Activated naive CD4-positive, alpha-beta T cell treated with anti-CD3 and anti-CD28 coated beads, Interleukin-2, amount 50 U/mL, for 24 hours (primary cell): ENCODE measurements at regions not wholly inside any gene's neighbourhood (a gene's known extent, or its start where the extent isn't known, plus 50 kb on each side); places are given as distances from the start of the nearest gene placed in this dataset.

Experiments
- H3K27ac Mint-ChIP-seq: one replicate; pipeline ENCODE4 v1.8.0; 2021; ENCODE audit warnings: mild to moderate bottlenecking, mixed read lengths
- H3K27me3 Mint-ChIP-seq: one replicate; pipeline ENCODE4 v1.8.0; 2021; ENCODE audit warnings: mixed read lengths
- H3K36me3 Mint-ChIP-seq: one replicate; pipeline ENCODE4 v1.8.0; 2021; ENCODE audit warnings: mixed read lengths
- H3K4me1 Mint-ChIP-seq: one replicate; pipeline ENCODE4 v1.8.0; 2021; ENCODE audit warnings: mixed read lengths
- H3K4me3 Mint-ChIP-seq: one replicate; pipeline ENCODE4 v1.8.0; 2021; ENCODE audit warnings: mild to moderate bottlenecking, mixed read lengths
- H3K9me3 Mint-ChIP-seq: one replicate; pipeline ENCODE4 v1.8.0; 2021; ENCODE audit warnings: mixed read lengths

GRCh38 chr2:156837635-156838370 lies 401.6 kb downstream of the GPD2 start:
- Mint-ChIP-seq H3K36me3 (no peaks in the 10 kb centered on the region), H3K27me3 (peaks cover 8% of the 10 kb centered on the region), H3K4me1 (no peaks in the 10 kb centered on the region), H3K27ac (no peak overlapping the region), H3K4me3 (no peak overlapping the region), H3K9me3 (peaks cover 6% of the 10 kb centered on the region)

GRCh38 chr2:156841321-156841720 lies 405.1 kb downstream of the GPD2 start:
- Mint-ChIP-seq H3K9me3 (peaks cover 6% of the 10 kb centered on the region), H3K27ac (no peak overlapping the region), H3K27me3 (peaks cover 8% of the 10 kb centered on the region), H3K36me3 (no peaks in the 10 kb centered on the region), H3K4me1 (no peaks in the 10 kb centered on the region), H3K4me3 (no peak overlapping the region)

DNA sequence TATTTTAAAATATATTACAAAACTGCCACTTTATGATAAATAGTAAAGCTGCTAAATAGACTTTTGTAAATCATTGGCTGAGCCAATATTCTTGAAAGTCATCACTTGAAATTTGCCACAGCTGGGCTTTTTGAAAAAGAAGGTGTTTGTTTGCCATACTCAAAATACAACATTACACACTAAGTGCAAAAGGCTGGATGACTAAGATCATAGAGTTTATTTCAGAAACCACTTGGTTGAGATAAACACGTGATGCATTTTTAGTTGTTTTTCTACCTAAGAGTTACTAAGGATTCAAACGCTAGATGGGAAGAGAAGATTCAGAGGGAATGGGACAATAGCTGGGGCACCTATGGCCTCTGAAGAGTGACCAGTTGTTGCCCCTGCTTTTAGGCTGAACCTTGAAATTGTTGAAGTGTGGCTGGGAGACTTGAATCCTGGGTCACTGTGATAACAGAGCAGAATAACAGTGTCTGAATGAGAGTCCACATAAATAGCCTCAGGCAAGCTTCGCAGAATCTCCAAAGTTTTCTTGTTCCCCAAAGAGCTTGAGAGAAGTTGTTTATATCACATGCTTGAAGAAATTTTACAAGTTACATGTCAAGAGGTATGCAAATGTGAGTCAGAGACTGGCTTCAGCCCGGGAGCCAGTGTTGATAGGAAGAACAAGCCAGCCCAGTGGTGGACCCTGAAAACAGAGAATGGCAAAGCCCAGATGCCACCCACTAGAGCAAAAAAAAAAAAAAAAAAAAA lies 409.8 kb downstream of the GPD2 start:
- Mint-ChIP-seq H3K9me3 (no peaks in the 10 kb centered on the region), H3K27me3 (peaks cover 2% of the 10 kb centered on the region), H3K27ac (no peak overlapping the region), H3K4me3 (no peak overlapping the region), H3K36me3 (no peaks in the 10 kb centered on the region), H3K4me1 (no peaks in the 10 kb centered on the region)

DNA sequence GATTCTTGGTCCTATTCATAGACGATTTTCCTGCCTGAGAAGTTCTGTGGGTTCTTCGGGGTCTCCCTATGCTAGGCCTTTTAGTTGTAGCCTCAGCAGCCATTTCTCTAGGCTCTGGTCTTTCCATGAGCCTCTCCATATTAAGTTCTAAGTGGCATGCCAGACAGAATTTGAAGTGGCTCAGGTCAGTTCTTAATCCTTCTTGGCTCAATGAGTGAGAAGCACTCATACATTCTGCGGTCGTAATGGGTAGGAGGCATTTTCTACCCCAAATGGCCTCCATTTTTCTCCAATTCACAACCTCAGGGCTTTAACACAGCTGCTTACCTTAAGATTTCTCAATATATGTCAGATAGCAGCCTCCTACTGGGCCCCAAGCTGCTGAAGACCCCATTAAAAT lies 405.3 kb upstream of the GALNT5 start:
- no peak overlapping the region for H3K27ac Mint-ChIP-seq
- H3K4me1 Mint-ChIP-seq, result no peaks in the 10 kb centered on the region
- H3K27me3 Mint-ChIP-seq, result no peaks in the 10 kb centered on the region
- no peaks in the 10 kb centered on the region for H3K36me3 Mint-ChIP-seq
- H3K9me3 Mint-ChIP-seq, result no peaks in the 10 kb centered on the region
- H3K4me3 Mint-ChIP-seq, result no peak overlapping the region

DNA sequence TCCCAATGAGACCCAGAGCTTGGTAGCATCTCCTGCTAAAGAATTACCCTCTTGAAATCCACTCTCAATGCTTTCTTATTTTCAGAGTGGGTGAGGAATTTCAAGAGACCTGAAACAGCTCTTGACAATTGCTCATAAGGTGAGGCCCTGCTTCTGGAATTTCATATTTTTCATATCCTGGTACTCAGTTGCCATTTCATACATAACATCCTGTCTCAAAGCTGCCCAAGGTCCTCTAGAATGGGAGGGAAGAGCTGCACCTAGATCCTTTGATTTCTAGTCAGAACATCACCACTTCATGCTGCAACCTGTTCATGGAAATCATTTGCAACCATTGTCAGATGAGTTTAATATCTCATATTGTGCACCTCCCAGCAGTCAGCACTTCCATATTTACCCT lies 404.8 kb upstream of the GALNT5 start:
- H3K36me3 Mint-ChIP-seq, result no peaks in the 10 kb centered on the region
- no peak overlapping the region for H3K4me3 Mint-ChIP-seq
- no peak overlapping the region for H3K27ac Mint-ChIP-seq
- H3K27me3 Mint-ChIP-seq, result no peaks in the 10 kb centered on the region
- H3K4me1 Mint-ChIP-seq, result no peaks in the 10 kb centered on the region
- H3K9me3 Mint-ChIP-seq, result no peaks in the 10 kb centered on the region

GRCh38 chr2:156864325-156864724 lies 393.2 kb upstream of the GALNT5 start:
- Mint-ChIP-seq H3K27ac (no peak overlapping the region), H3K4me1 (no peaks in the 10 kb centered on the region), H3K4me3 (no peak overlapping the region), H3K36me3 (no peaks in the 10 kb centered on the region), H3K27me3 (peaks cover 3% of the 10 kb centered on the region), H3K9me3 (no peaks in the 10 kb centered on the region)

DNA sequence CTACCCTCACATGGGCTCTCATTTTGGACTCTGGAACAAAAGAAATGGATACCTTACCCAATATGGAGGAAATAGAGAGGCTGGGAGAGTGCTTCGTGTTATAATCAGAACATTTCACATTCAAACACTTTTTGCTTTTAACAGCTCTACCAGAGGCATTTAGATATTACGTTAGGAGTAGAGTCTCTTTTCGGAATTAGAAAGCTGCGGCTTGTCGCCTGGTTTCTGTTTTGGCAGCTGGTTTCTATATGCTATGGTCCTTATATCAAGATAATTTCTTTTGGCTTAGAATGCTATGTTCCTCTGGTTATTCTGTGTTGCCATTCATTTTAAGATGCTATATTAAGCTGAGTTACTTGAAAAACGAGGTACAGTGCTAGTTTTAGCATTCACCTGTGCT lies 392.8 kb upstream of the GALNT5 start:
- H3K9me3 Mint-ChIP-seq, result no peaks in the 10 kb centered on the region
- H3K4me3 Mint-ChIP-seq, result no peak overlapping the region
- H3K27ac Mint-ChIP-seq, result no peak overlapping the region
- peaks cover 3% of the 10 kb centered on the region for H3K27me3 Mint-ChIP-seq
- no peaks in the 10 kb centered on the region for H3K36me3 Mint-ChIP-seq
- H3K4me1 Mint-ChIP-seq, result no peaks in the 10 kb centered on the region

DNA sequence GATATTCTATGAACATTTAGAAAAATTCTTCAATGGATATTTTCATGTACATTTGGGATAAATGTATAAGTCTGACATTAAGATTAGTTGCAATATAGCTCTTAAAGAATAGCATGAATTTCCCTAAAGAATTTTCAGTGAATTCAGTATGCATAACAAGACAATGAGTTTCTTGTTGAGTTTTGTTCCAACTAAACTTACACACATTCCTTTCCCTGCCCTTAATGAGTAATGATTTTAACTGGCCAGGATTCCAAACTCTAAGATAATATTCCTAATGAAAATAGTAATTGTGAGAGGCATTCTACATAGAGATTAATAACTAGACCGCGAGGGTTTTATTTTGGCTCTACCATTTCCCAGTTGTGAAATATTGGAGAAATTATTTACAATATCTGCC lies 390.3 kb upstream of the GALNT5 start:
- Mint-ChIP-seq H3K36me3 (no peaks in the 10 kb centered on the region), H3K27me3 (peaks cover 3% of the 10 kb centered on the region), H3K4me1 (no peaks in the 10 kb centered on the region), H3K4me3 (no peak overlapping the region), H3K9me3 (peaks cover under 1% of the 10 kb centered on the region), H3K27ac (no peak overlapping the region)

DNA sequence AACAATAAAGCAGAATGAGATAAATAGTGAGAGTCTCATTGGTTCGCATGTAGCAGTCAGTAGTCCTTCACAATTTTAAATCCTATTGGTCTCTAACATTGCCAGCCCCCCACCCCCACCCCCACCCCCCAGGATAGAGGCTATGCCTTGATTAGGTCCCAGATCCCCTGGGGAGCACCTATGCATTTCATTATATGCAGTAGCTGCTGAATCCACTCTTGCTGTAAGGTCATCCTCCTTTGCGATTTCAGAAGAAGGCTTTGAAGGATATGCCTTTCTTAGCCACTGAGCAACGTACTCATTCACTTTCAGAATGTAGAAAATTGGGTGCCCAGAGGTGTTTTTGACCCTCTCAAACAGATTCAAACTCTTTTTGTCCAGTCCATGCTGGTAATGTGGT lies 382.8 kb upstream of the GALNT5 start:
- Mint-ChIP-seq H3K27ac (no peak overlapping the region), H3K9me3 (peaks cover 6% of the 10 kb centered on the region), H3K36me3 (no peaks in the 10 kb centered on the region), H3K4me1 (no peaks in the 10 kb centered on the region), H3K4me3 (no peak overlapping the region), H3K27me3 (peaks cover 1% of the 10 kb centered on the region)

GRCh38 chr2:156883804-156884203 lies 373.7 kb upstream of the GALNT5 start:
- no peaks in the 10 kb centered on the region for H3K4me1 Mint-ChIP-seq
- peaks cover 2% of the 10 kb centered on the region for H3K27me3 Mint-ChIP-seq
- H3K4me3 Mint-ChIP-seq, result no peak overlapping the region
- H3K36me3 Mint-ChIP-seq, result no peaks in the 10 kb centered on the region
- no peak overlapping the region for H3K27ac Mint-ChIP-seq
- no peaks in the 10 kb centered on the region for H3K9me3 Mint-ChIP-seq

GRCh38 chr2:156884216-156884615 lies 373.3 kb upstream of the GALNT5 start:
- Mint-ChIP-seq H3K4me1 (no peaks in the 10 kb centered on the region), H3K36me3 (no peaks in the 10 kb centered on the region), H3K4me3 (no peak overlapping the region), H3K27ac (no peak overlapping the region), H3K27me3 (peaks cover 2% of the 10 kb centered on the region), H3K9me3 (no peaks in the 10 kb centered on the region)

- Mint-ChIP-seq H3K27me3 (peaks cover 11% of the 10 kb centered on the region), H3K27ac (no peak overlapping the region), H3K4me3 (no peak overlapping the region), H3K9me3 (no peaks in the 10 kb centered on the region), H3K4me1 (peaks cover 7% of the 10 kb centered on the region), H3K36me3 (no peaks in the 10 kb centered on the region)
Observed at GRCh38 chr2:156890529-156891148, 366.9 kb upstream of the GALNT5 start.

GRCh38 chr2:156891609-156892008 lies 365.9 kb upstream of the GALNT5 start:
- H3K4me3 Mint-ChIP-seq, result no peak overlapping the region
- no peaks in the 10 kb centered on the region for H3K9me3 Mint-ChIP-seq
- H3K4me1 Mint-ChIP-seq, result peaks cover 7% of the 10 kb centered on the region
- peaks cover 1% of the 10 kb centered on the region for H3K36me3 Mint-ChIP-seq
- peaks cover 17% of the 10 kb centered on the region for H3K27me3 Mint-ChIP-seq
- no peak overlapping the region for H3K27ac Mint-ChIP-seq

- Mint-ChIP-seq H3K4me3 (no peak overlapping the region), H3K9me3 (peaks cover under 1% of the 10 kb centered on the region), H3K27me3 (peaks cover 19% of the 10 kb centered on the region), H3K27ac (no peak overlapping the region), H3K4me1 (peaks cover 7% of the 10 kb centered on the region), H3K36me3 (peaks cover 1% of the 10 kb centered on the region)
Observed at GRCh38 chr2:156892467-156893281, 364.8 kb upstream of the GALNT5 start.

- Mint-ChIP-seq H3K4me1 (peaks cover 7% of the 10 kb centered on the region), H3K27me3 (peaks cover 15% of the 10 kb centered on the region), H3K27ac (no peak overlapping the region)
Observed at GRCh38 chr2:156896294-156896693, 361.2 kb upstream of the GALNT5 start.

More at GRCh38 chr2:156896294-156896693, 361.2 kb upstream of the GALNT5 start:
- Mint-ChIP-seq H3K36me3 (peaks cover 1% of the 10 kb centered on the region), H3K4me3 (no peak overlapping the region), H3K9me3 (peaks cover 4% of the 10 kb centered on the region)
